Hepatocyte (in vitro differentiated cells): ENCODE measurements at regions not wholly inside any gene's neighbourhood (a gene's known extent, or its start where the extent isn't known, plus 50 kb on each side); places are given as distances from the start of the nearest gene placed in this dataset.

ENCODE experiments used
- CTCF ChIP-seq: fragments of 200-600 bp; sonication (generic); IDR thresholded peaks from 2 replicates; pipeline ENCODE4 v1.5.1; 2016; ENCODE audit warnings: antibody characterized with exemption, mild to moderate bottlenecking; ENCODE audit not compliant: poor library complexity
- EZH2 ChIP-seq: fragments of 200-600 bp; sonication (generic); IDR thresholded peaks from 2 replicates; pipeline ENCODE4 v1.6.1; 2016; ENCODE audit warnings: antibody characterized with exemption, mild to moderate bottlenecking, borderline replicate concordance
- EZH2phosphoT487 ChIP-seq: fragments of 200-600 bp; sonication (generic); IDR thresholded peaks from one replicate; pipeline ENCODE4 v1.6.1; 2018; ENCODE audit warnings: antibody characterized with exemption, mild to moderate bottlenecking, low read depth, moderate library complexity; ENCODE audit not compliant: unreplicated experiment, severe bottlenecking

- TF ChIP-seq CTCF: no peak
- TF ChIP-seq EZH2: no peak
- TF ChIP-seq EZH2phosphoT487: no peak
These were observed 167.3 kb downstream of the MID1IP1 start for GRCh38 chrX:38968344-38969216.
